GM12878 (cell line): ENCODE measurements at regions not wholly inside any gene's neighbourhood (a gene's known extent, or its start where the extent isn't known, plus 50 kb on each side); places are given as distances from the start of the nearest gene placed in this dataset.

Experiments
- CREB1 ChIP-seq: IDR thresholded peaks from 2 replicates; pipeline ENCODE4 v1.6.1; 2012; ENCODE audit warnings: low read depth, mild to moderate bottlenecking, inconsistent platforms
- JUNB ChIP-seq: IDR thresholded peaks from 2 replicates; pipeline ENCODE4 v1.6.1; 2016; ENCODE audit warnings: antibody characterized with exemption, mild to moderate bottlenecking
- POLR2AphosphoS2 ChIP-seq: IDR thresholded peaks from 2 replicates; pipeline ENCODE4 v1.6.1; 2011; ENCODE audit warnings: low read depth, mild to moderate bottlenecking, low read length, improper control_type of control experiment, moderate library complexity
- POLR2AphosphoS5 ChIP-seq: IDR thresholded peaks from 2 replicates; pipeline ENCODE4 v1.6.1; 2011; ENCODE audit warnings: mild to moderate bottlenecking, low read length, inconsistent platforms
- SIX5 ChIP-seq: IDR thresholded peaks from 2 replicates; pipeline ENCODE4 v1.6.1; 2011; ENCODE audit warnings: mild to moderate bottlenecking, low read depth, low read length, moderate library complexity; ENCODE audit not compliant: severe bottlenecking
- SUZ12 ChIP-seq: fragments of 200-600 bp; sonication (generic); IDR thresholded peaks from one replicate; pipeline ENCODE4 v1.6.1; 2018; ENCODE audit warnings: antibody characterized with exemption, mild to moderate bottlenecking; ENCODE audit not compliant: unreplicated experiment
- TF ChIP-seq, protein P1 (sequence below), 3 experiments: IDR thresholded peaks in 2 of 3; conservative IDR thresholded peaks in 1 of 3; 2 replicates each; pipeline ENCODE4 v1.5.1; 2011; ENCODE audit warnings: low read depth in 3 of 3, low read length in 3 of 3, mild to moderate bottlenecking in 3 of 3, control low read depth in 2 of 3, moderate library complexity in 2 of 3, inconsistent platforms in 1 of 3, mixed read lengths in 1 of 3; ENCODE audit not compliant: control insufficient read depth in 2 of 3, insufficient read depth in 1 of 3; ENCODE audit errors: extremely low read depth in 1 of 3
- TF ChIP-seq, protein P2 (sequence below): fragments of 450-650 bp; formaldehyde crosslinking; IDR thresholded peaks from 2 replicates; pipeline ENCODE4 v1.4.0; 2022; ENCODE audit warnings: mild to moderate bottlenecking, moderate library complexity
- TF ChIP-seq, protein P3 (sequence below): fragments of 450-650 bp; IDR thresholded peaks from 2 replicates; pipeline ENCODE4 v1.6.1; 2017; ENCODE audit warnings: mild to moderate bottlenecking
- TF ChIP-seq, protein P4 (sequence below): fragments of 450-650 bp; IDR thresholded peaks from 2 replicates; pipeline ENCODE4 v1.6.1; 2017; ENCODE audit warnings: mild to moderate bottlenecking, moderate library complexity
- TF ChIP-seq, protein P5 (sequence below): IDR thresholded peaks from 2 replicates; pipeline ENCODE4 v1.6.1; 2011; ENCODE audit warnings: low read depth, low read length, improper control_type of control experiment, borderline replicate concordance
- TF ChIP-seq, protein P6 (sequence below): IDR thresholded peaks from 2 replicates; pipeline ENCODE4 v1.6.1; 2012; ENCODE audit warnings: mild to moderate bottlenecking, low read depth, low read length
- TF ChIP-seq, protein P7 (sequence below): IDR thresholded peaks from 2 replicates; pipeline ENCODE4 v1.6.1; 2012; ENCODE audit warnings: low read depth, low read length, improper control_type of control experiment

DNA sequence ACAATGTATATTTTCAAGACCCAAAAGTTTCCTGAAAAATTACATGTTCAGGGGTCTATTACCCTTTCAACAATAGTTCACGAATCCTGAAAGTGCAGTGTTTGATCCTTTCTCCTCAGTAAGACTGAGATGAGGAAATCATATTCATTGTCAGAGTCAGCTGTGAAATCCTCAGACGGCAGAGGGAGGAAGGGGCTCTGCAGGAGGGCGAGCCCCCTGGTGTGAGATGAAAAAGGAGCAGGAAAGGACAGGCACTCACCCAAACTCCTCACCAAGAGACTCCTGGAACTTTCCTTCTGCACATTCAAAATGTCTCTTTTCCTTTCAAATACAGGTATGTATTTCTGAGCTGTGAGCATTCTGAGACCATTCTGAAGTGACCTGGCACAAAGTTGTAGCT, 150.3 kb upstream of the HABP2 start:
- TF ChIP-seq, protein P1, sequence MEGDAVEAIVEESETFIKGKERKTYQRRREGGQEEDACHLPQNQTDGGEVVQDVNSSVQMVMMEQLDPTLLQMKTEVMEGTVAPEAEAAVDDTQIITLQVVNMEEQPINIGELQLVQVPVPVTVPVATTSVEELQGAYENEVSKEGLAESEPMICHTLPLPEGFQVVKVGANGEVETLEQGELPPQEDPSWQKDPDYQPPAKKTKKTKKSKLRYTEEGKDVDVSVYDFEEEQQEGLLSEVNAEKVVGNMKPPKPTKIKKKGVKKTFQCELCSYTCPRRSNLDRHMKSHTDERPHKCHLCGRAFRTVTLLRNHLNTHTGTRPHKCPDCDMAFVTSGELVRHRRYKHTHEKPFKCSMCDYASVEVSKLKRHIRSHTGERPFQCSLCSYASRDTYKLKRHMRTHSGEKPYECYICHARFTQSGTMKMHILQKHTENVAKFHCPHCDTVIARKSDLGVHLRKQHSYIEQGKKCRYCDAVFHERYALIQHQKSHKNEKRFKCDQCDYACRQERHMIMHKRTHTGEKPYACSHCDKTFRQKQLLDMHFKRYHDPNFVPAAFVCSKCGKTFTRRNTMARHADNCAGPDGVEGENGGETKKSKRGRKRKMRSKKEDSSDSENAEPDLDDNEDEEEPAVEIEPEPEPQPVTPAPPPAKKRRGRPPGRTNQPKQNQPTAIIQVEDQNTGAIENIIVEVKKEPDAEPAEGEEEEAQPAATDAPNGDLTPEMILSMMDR (IDR thresholded peaks at IDR 0.05 in 2 of 3, conservative IDR thresholded peaks at IDR 0.05 in 1 of 3; ENCODE audit: control insufficient read depth in 2 of 3, extremely low read depth in 1 of 3, insufficient read depth in 1 of 3, low read depth in 3 of 3, low read length in 3 of 3): no peak
- TF ChIP-seq SUZ12 (no peak), CREB1 (no peak), POLR2AphosphoS5 (no peak), SIX5 (no peak), JUNB (no peak), POLR2AphosphoS2 (no peak)
- TF ChIP-seq, protein P2, sequence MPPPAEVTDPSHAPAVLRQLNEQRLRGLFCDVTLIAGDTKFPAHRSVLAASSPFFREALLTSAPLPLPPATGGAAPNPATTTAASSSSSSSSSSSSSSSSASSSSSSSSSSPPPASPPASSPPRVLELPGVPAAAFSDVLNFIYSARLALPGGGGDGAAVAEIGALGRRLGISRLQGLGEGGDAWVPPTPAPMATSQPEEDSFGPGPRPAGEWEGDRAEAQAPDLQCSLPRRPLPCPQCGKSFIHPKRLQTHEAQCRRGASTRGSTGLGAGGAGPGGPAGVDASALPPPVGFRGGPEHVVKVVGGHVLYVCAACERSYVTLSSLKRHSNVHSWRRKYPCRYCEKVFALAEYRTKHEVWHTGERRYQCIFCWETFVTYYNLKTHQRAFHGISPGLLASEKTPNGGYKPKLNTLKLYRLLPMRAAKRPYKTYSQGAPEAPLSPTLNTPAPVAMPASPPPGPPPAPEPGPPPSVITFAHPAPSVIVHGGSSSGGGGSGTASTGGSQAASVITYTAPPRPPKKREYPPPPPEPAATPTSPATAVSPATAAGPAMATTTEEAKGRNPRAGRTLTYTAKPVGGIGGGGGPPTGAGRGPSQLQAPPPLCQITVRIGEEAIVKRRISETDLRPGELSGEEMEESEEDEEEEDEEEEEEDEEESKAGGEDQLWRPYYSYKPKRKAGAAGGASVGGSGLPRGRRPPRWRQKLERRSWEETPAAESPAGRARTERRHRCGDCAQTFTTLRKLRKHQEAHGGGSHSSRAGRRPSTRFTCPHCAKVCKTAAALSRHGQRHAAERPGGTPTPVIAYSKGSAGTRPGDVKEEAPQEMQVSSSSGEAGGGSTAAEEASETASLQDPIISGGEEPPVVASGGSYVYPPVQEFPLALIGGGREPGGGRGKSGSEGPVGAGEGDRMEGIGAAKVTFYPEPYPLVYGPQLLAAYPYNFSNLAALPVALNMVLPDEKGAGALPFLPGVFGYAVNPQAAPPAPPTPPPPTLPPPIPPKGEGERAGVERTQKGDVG (CRISPR knock-in tag): no peak
- TF ChIP-seq, protein P3, sequence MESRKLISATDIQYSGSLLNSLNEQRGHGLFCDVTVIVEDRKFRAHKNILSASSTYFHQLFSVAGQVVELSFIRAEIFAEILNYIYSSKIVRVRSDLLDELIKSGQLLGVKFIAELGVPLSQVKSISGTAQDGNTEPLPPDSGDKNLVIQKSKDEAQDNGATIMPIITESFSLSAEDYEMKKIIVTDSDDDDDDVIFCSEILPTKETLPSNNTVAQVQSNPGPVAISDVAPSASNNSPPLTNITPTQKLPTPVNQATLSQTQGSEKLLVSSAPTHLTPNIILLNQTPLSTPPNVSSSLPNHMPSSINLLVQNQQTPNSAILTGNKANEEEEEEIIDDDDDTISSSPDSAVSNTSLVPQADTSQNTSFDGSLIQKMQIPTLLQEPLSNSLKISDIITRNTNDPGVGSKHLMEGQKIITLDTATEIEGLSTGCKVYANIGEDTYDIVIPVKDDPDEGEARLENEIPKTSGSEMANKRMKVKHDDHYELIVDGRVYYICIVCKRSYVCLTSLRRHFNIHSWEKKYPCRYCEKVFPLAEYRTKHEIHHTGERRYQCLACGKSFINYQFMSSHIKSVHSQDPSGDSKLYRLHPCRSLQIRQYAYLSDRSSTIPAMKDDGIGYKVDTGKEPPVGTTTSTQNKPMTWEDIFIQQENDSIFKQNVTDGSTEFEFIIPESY: no peak
- TF ChIP-seq, protein P4, sequence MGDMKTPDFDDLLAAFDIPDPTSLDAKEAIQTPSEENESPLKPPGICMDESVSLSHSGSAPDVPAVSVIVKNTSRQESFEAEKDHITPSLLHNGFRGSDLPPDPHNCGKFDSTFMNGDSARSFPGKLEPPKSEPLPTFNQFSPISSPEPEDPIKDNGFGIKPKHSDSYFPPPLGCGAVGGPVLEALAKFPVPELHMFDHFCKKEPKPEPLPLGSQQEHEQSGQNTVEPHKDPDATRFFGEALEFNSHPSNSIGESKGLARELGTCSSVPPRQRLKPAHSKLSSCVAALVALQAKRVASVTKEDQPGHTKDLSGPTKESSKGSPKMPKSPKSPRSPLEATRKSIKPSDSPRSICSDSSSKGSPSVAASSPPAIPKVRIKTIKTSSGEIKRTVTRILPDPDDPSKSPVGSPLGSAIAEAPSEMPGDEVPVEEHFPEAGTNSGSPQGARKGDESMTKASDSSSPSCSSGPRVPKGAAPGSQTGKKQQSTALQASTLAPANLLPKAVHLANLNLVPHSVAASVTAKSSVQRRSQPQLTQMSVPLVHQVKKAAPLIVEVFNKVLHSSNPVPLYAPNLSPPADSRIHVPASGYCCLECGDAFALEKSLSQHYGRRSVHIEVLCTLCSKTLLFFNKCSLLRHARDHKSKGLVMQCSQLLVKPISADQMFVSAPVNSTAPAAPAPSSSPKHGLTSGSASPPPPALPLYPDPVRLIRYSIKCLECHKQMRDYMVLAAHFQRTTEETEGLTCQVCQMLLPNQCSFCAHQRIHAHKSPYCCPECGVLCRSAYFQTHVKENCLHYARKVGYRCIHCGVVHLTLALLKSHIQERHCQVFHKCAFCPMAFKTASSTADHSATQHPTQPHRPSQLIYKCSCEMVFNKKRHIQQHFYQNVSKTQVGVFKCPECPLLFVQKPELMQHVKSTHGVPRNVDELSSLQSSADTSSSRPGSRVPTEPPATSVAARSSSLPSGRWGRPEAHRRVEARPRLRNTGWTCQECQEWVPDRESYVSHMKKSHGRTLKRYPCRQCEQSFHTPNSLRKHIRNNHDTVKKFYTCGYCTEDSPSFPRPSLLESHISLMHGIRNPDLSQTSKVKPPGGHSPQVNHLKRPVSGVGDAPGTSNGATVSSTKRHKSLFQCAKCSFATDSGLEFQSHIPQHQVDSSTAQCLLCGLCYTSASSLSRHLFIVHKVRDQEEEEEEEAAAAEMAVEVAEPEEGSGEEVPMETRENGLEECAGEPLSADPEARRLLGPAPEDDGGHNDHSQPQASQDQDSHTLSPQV: no peak
- TF ChIP-seq, protein P5, sequence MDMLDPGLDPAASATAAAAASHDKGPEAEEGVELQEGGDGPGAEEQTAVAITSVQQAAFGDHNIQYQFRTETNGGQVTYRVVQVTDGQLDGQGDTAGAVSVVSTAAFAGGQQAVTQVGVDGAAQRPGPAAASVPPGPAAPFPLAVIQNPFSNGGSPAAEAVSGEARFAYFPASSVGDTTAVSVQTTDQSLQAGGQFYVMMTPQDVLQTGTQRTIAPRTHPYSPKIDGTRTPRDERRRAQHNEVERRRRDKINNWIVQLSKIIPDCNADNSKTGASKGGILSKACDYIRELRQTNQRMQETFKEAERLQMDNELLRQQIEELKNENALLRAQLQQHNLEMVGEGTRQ: no peak
- TF ChIP-seq, protein P6, sequence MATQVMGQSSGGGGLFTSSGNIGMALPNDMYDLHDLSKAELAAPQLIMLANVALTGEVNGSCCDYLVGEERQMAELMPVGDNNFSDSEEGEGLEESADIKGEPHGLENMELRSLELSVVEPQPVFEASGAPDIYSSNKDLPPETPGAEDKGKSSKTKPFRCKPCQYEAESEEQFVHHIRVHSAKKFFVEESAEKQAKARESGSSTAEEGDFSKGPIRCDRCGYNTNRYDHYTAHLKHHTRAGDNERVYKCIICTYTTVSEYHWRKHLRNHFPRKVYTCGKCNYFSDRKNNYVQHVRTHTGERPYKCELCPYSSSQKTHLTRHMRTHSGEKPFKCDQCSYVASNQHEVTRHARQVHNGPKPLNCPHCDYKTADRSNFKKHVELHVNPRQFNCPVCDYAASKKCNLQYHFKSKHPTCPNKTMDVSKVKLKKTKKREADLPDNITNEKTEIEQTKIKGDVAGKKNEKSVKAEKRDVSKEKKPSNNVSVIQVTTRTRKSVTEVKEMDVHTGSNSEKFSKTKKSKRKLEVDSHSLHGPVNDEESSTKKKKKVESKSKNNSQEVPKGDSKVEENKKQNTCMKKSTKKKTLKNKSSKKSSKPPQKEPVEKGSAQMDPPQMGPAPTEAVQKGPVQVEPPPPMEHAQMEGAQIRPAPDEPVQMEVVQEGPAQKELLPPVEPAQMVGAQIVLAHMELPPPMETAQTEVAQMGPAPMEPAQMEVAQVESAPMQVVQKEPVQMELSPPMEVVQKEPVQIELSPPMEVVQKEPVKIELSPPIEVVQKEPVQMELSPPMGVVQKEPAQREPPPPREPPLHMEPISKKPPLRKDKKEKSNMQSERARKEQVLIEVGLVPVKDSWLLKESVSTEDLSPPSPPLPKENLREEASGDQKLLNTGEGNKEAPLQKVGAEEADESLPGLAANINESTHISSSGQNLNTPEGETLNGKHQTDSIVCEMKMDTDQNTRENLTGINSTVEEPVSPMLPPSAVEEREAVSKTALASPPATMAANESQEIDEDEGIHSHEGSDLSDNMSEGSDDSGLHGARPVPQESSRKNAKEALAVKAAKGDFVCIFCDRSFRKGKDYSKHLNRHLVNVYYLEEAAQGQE: no peak
- TF ChIP-seq, protein P7, sequence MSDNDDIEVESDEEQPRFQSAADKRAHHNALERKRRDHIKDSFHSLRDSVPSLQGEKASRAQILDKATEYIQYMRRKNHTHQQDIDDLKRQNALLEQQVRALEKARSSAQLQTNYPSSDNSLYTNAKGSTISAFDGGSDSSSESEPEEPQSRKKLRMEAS: no peak
